MCF 10A (cell line): ENCODE measurements at regions not wholly inside any gene's neighbourhood (a gene's known extent, or its start where the extent isn't known, plus 50 kb on each side); places are given as distances from the start of the nearest gene placed in this dataset.

Source experiments
- BruUV-seq: library from RNA; stranded (reverse); fragments of 400-500 nt; replicated peaks from 2 replicates; lab custom pipeline; 2021; lab: Mats Ljungman, UMichigan
- CTCF ChIA-PET: fragments of 300-600 bp; sonication (Branson Sonifier 250); formaldehyde crosslinking; extraction: SDS; loops from one replicate; lab custom pipeline; 2021; ENCODE audit warnings: antibody characterized with exemption, inconsistent platforms; lab: Yijun Ruan, JAX
- POLR2A ChIA-PET: fragments of 300-600, 350-650 bp; sonication (Branson Sonifier 250); formaldehyde crosslinking; extraction: SDS; loops from one replicate; lab custom pipeline; 2020; ENCODE audit warnings: antibody characterized with exemption, inconsistent platforms; lab: Yijun Ruan, JAX
- DNase-seq: peaks from one replicate; pipeline ENCODE4 v3.0.0-alpha.2; 2018; ENCODE audit not compliant: unreplicated experiment
- H3K27ac Mint-ChIP-seq: one replicate; pipeline ENCODE4 v1.8.0; 2022; ENCODE audit warnings: mild to moderate bottlenecking, low read depth, mixed read lengths; ENCODE audit not compliant: unreplicated experiment
- H3K27me3 Mint-ChIP-seq: one replicate; pipeline ENCODE4 v1.8.0; 2022; ENCODE audit warnings: mixed read lengths; ENCODE audit not compliant: insufficient read depth, unreplicated experiment
- H3K36me3 Mint-ChIP-seq: one replicate; pipeline ENCODE4 v1.8.0; 2022; ENCODE audit warnings: mild to moderate bottlenecking, moderate library complexity, mixed read lengths; ENCODE audit not compliant: insufficient read depth, unreplicated experiment
- H3K4me1 Mint-ChIP-seq: one replicate; pipeline ENCODE4 v1.8.0; 2022; ENCODE audit warnings: mixed read lengths; ENCODE audit not compliant: insufficient read depth, unreplicated experiment
- H3K4me3 Mint-ChIP-seq: one replicate; pipeline ENCODE4 v1.8.0; 2022; ENCODE audit warnings: mild to moderate bottlenecking, moderate library complexity, mixed read lengths; ENCODE audit not compliant: unreplicated experiment
- H3K9me3 Mint-ChIP-seq: one replicate; pipeline ENCODE4 v1.8.0; 2022; ENCODE audit warnings: mixed read lengths; ENCODE audit not compliant: unreplicated experiment
- CTCF ChIP-seq: fragments of 200-600 bp; IDR thresholded peaks from one replicate; pipeline ENCODE4 v1.8.0; 2022; ENCODE audit warnings: antibody characterized with exemption, mild to moderate bottlenecking; ENCODE audit not compliant: unreplicated experiment
- intact Hi-C: fragments of 100-400 bp; cut with micrococcal nuclease; formaldehyde crosslinking; loops from 2 replicates; pipeline ENCODE4 v1.14.1; 2022

- Mint-ChIP-seq H3K9me3 (no peaks in the 10 kb centered on the region), H3K4me1 (no peaks in the 10 kb centered on the region), H3K27ac (no peak overlapping the region), H3K27me3 (peaks cover 16% of the 10 kb centered on the region), H3K36me3 (no peaks in the 10 kb centered on the region), H3K4me3 (no peak overlapping the region)
- intact Hi-C loops = no loop called here
- no peak for TF ChIP-seq CTCF
- DNase-seq = no peak
- BruUV-seq = no TSS peak
- CTCF ChIA-PET = no interaction called here
- POLR2A ChIA-PET = no interaction called here
Measured at GRCh38 chr14:41303506-41303905, 303.2 kb upstream of the LRFN5 start.

DNA sequence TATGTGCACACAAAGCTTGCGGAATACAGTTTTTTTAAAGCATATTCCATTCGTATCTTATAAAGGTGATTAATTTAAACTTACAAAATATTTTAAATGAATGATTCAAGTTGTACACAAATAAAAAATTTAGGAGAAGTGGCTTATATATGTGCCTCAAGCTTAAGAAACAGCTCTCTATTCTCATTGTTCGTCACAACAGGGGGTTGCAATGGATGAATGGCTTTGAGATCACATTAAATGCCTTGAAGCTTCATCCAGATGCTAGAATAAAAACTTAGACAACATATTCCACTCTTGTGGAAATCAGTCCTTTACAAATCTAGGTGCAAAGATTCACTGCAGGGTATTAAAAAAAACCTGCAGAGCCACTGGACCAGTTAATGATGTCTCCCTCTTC, 303.9 kb upstream of the LRFN5 start:
- Mint-ChIP-seq H3K4me3 (no peak overlapping the region), H3K27me3 (peaks cover 16% of the 10 kb centered on the region), H3K27ac (no peak overlapping the region), H3K4me1 (no peaks in the 10 kb centered on the region), H3K9me3 (no peaks in the 10 kb centered on the region), H3K36me3 (no peaks in the 10 kb centered on the region)
- intact Hi-C loops = no loop called here
- BruUV-seq = no TSS peak
- POLR2A ChIA-PET = no interaction called here
- TF ChIP-seq CTCF = no peak
- CTCF ChIA-PET = no interaction called here
- no peak for DNase-seq

DNA sequence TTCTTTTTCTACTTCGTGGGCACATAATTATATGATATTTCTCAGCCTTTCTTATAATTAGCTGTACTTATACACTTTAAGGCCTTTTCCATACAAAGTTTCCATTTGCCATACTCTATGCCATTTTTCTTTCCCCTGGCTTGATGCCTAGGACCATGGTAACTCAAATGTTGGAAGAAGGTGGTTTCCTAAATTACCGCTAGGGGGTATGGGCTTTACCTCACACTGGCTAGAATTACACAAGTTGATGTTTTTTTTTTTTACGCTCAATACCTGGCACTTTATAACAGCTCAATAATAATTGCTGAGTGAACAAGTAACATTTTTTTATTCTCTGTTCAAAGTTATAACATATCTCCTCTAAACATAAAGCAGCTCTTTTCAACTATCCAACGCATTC, 306.8 kb upstream of the LRFN5 start:
- Mint-ChIP-seq H3K4me1 (no peaks in the 10 kb centered on the region), H3K27me3 (peaks cover 16% of the 10 kb centered on the region), H3K9me3 (no peaks in the 10 kb centered on the region), H3K4me3 (no peak overlapping the region), H3K27ac (peak overlapping the region; percentile 10), H3K36me3 (no peaks in the 10 kb centered on the region)
- ChIA-PET POLR2A (no interaction called here), CTCF (interaction anchor here (0.6 to 1.6 kb wide), 2 partner anchors 11 to 19 kb away, joined by 3 to 5 read pairs; no protein-coding TSS in a partner anchor)
- no peak for DNase-seq
- no TSS peak for BruUV-seq
- intact Hi-C loops = no loop called here
- TF ChIP-seq CTCF = no peak

GRCh38 chr14:41298328-41298690, 308.4 kb upstream of the LRFN5 start:
- BruUV-seq = no TSS peak
- intact Hi-C loops = no loop called here
- no peak for TF ChIP-seq CTCF
- Mint-ChIP-seq H3K27me3 (peaks cover 26% of the 10 kb centered on the region), H3K4me3 (no peak overlapping the region), H3K27ac (no peak overlapping the region), H3K4me1 (no peaks in the 10 kb centered on the region), H3K36me3 (no peaks in the 10 kb centered on the region), H3K9me3 (no peaks in the 10 kb centered on the region)
- ChIA-PET POLR2A (no interaction called here), CTCF (no interaction called here)
- no peak for DNase-seq
